HEK293 (cell line): ENCODE measurements at regions not wholly inside any gene's neighbourhood (a gene's known extent, or its start where the extent isn't known, plus 50 kb on each side); places are given as distances from the start of the nearest gene placed in this dataset.

Source experiments
- CTCF ChIA-PET: fragments of 350-600 bp; formaldehyde crosslinking; extraction: SDS; loops from one replicate; lab custom pipeline; 2021; ENCODE audit warnings: antibody characterized with exemption; lab: Yijun Ruan, JAX
- POLR2A ChIA-PET: fragments of 300-600 bp; formaldehyde crosslinking; extraction: SDS; loops from one replicate; lab custom pipeline; 2020; ENCODE audit warnings: antibody characterized with exemption, inconsistent platforms; lab: Yijun Ruan, JAX
- H3K27ac ChIP-seq: fragments of 200-500 bp; sonication (Bioruptor generic); 2 replicates; pipeline ENCODE4 v1.5.1; 2014; ENCODE audit warnings: low read depth, low read length, control low read depth, inconsistent platforms; ENCODE audit errors: extremely low read depth
- H3K36me3 ChIP-seq, 2 experiments: fragments of 200-500 bp in 1 of 2; sonication (Bioruptor generic) in 1 of 2; 1 replicate in 1 of 2; 2 replicates in 1 of 2; pipeline ENCODE4 v1.5.1; 2014 to 2017; ENCODE audit warnings: inconsistent platforms in 2 of 2, low read length in 2 of 2; ENCODE audit not compliant: control insufficient read depth in 2 of 2, insufficient read depth in 1 of 2
- H3K4me1 ChIP-seq: fragments of 200-500 bp; sonication (Bioruptor generic); 2 replicates; pipeline ENCODE4 v1.5.1; 2014; ENCODE audit warnings: mild to moderate bottlenecking, low read length, inconsistent platforms; ENCODE audit not compliant: control insufficient read depth, insufficient read depth
- H3K4me3 ChIP-seq: 2 replicates; pipeline ENCODE4 v1.5.1; 2011; ENCODE audit warnings: low read depth, mild to moderate bottlenecking, control low read depth, low read length, moderate library complexity
- H3K9me3 ChIP-seq: fragments of 200-500 bp; sonication (Bioruptor generic); 2 replicates; pipeline ENCODE4 v1.5.1; 2014; ENCODE audit warnings: low read depth, low read length, inconsistent platforms; ENCODE audit not compliant: control insufficient read depth, insufficient read depth
- GLIS1 ChIP-seq: fragments of 450-650 bp; formaldehyde crosslinking; IDR thresholded peaks from 2 replicates; pipeline ENCODE4 v1.5.1; 2016; ENCODE audit warnings: missing biosample characterization, missing genetic modification characterization
- HIC1 ChIP-seq: fragments of 450-650 bp; formaldehyde crosslinking; IDR thresholded peaks from 2 replicates; pipeline ENCODE4 v1.5.1; 2016; ENCODE audit warnings: missing biosample characterization, missing genetic modification characterization
- OSR2 ChIP-seq: fragments of 450-650 bp; formaldehyde crosslinking; IDR thresholded peaks from 2 replicates; pipeline ENCODE4 v1.5.1; 2016; ENCODE audit warnings: missing biosample characterization, missing genetic modification characterization
- REST ChIP-seq: fragments of 450-650 bp; formaldehyde crosslinking; IDR thresholded peaks from 2 replicates; pipeline ENCODE4 v1.5.1; 2016; ENCODE audit warnings: missing biosample characterization, missing genetic modification characterization
- SALL2 ChIP-seq: fragments of 450-650 bp; formaldehyde crosslinking; IDR thresholded peaks from 2 replicates; pipeline ENCODE4 v1.5.0; 2017; ENCODE audit warnings: missing biosample characterization, mild to moderate bottlenecking, missing genetic modification characterization, borderline replicate concordance
- SCRT1 ChIP-seq: fragments of 450-650 bp; formaldehyde crosslinking; IDR thresholded peaks from 2 replicates; pipeline ENCODE4 v1.5.1; 2016; ENCODE audit warnings: missing biosample characterization, missing genetic modification characterization, borderline replicate concordance
- ZFP37 ChIP-seq: fragments of 450-650 bp; formaldehyde crosslinking; IDR thresholded peaks from 2 replicates; pipeline ENCODE4 v1.5.1; 2016; ENCODE audit warnings: missing biosample characterization, missing genetic modification characterization
- ZNF114 ChIP-seq: fragments of 450-650 bp; formaldehyde crosslinking; IDR thresholded peaks from 2 replicates; pipeline ENCODE4 v1.5.0; 2017; ENCODE audit warnings: missing biosample characterization, missing genetic modification characterization
- ZNF155 ChIP-seq: fragments of 450-650 bp; formaldehyde crosslinking; IDR thresholded peaks from 2 replicates; pipeline ENCODE4 v1.5.1; 2016; ENCODE audit warnings: missing biosample characterization, missing genetic modification characterization
- ZNF175 ChIP-seq: fragments of 450-650 bp; formaldehyde crosslinking; IDR thresholded peaks from 2 replicates; pipeline ENCODE4 v1.5.1; 2016; ENCODE audit warnings: missing biosample characterization, missing genetic modification characterization
- ZNF26 ChIP-seq: fragments of 450-650 bp; formaldehyde crosslinking; IDR thresholded peaks from 2 replicates; pipeline ENCODE4 v1.5.1; 2016; ENCODE audit warnings: missing biosample characterization, missing genetic modification characterization
- ZNF37A ChIP-seq: fragments of 450-650 bp; IDR thresholded peaks from 2 replicates; pipeline ENCODE4 v1.5.1; 2018; ENCODE audit warnings: missing biosample characterization, missing genetic modification characterization
- ZNF473 ChIP-seq: fragments of 450-650 bp; formaldehyde crosslinking; IDR thresholded peaks from 2 replicates; pipeline ENCODE4 v1.5.1; 2017; ENCODE audit warnings: missing biosample characterization, missing genetic modification characterization
- ZNF518A ChIP-seq: fragments of 450-650 bp; formaldehyde crosslinking; conservative IDR thresholded peaks from 2 replicates; pipeline ENCODE4 v1.5.1; 2016; ENCODE audit warnings: low read depth, missing biosample characterization, missing genetic modification characterization
- ZNF529 ChIP-seq: fragments of 450-650 bp; formaldehyde crosslinking; IDR thresholded peaks from 2 replicates; pipeline ENCODE4 v1.5.1; 2017; ENCODE audit warnings: missing genetic modification characterization, missing biosample characterization; ENCODE audit not compliant: insufficient replicate concordance
- ZNF585B ChIP-seq: fragments of 450-650 bp; formaldehyde crosslinking; IDR thresholded peaks from 2 replicates; pipeline ENCODE4 v1.5.1; 2016; ENCODE audit warnings: missing biosample characterization, missing genetic modification characterization
- ZNF645 ChIP-seq: fragments of 450-650 bp; formaldehyde crosslinking; IDR thresholded peaks from 2 replicates; pipeline ENCODE4; 2016; ENCODE audit warnings: missing biosample characterization, missing genetic modification characterization
- ZNF701 ChIP-seq: fragments of 450-650 bp; formaldehyde crosslinking; IDR thresholded peaks from 2 replicates; pipeline ENCODE4 v1.5.1; 2016; ENCODE audit warnings: missing biosample characterization, missing genetic modification characterization
- ZNF768 ChIP-seq: fragments of 450-650 bp; formaldehyde crosslinking; IDR thresholded peaks from 2 replicates; pipeline ENCODE4 v1.5.1; 2018; ENCODE audit warnings: missing biosample characterization, mild to moderate bottlenecking, missing genetic modification characterization

- ChIA-PET CTCF (no interaction called here), POLR2A (no interaction called here)
- TF ChIP-seq ZNF645 (tag by site-specific recombination), result no peak
- TF ChIP-seq ZNF37A (tag by site-specific recombination), result no peak
- TF ChIP-seq ZNF518A (tag by site-specific recombination), result no peak
- TF ChIP-seq ZNF114 (tag by site-specific recombination), result no peak
- no peak for TF ChIP-seq ZNF26
- TF ChIP-seq ZNF175, result no peak
- no peak for TF ChIP-seq OSR2 (tag by site-specific recombination)
- no peak for TF ChIP-seq ZNF585B (tag by site-specific recombination)
- no peak for TF ChIP-seq SCRT1 (tag by site-specific recombination)
- Histone ChIP-seq H3K4me1 (no peaks in the 10 kb centered on the region), H3K27ac (no peak overlapping the region), H3K36me3 (no peaks in the 10 kb centered on the region), H3K4me3 (no peak overlapping the region), H3K9me3 (no peaks in the 10 kb centered on the region)
Observed at GRCh38 chr3:167067787-167068161, 312.3 kb downstream of the ZBBX start.

- H3K27ac ChIP-seq, result no peak overlapping the region
- ChIA-PET POLR2A (no interaction called here), CTCF (no interaction called here)
- H3K4me3 ChIP-seq, result no peak overlapping the region
- no peaks in the 10 kb centered on the region for H3K9me3 ChIP-seq
- H3K36me3 ChIP-seq, result no peaks in the 10 kb centered on the region
- TF ChIP-seq GLIS1, result no peak
- no peak for TF ChIP-seq ZFP37 (tag by site-specific recombination)
- TF ChIP-seq ZNF701, result no peak
- no peak for TF ChIP-seq ZNF473 (tag by site-specific recombination)
- no peak for TF ChIP-seq ZNF768 (tag by site-specific recombination)
- no peak for TF ChIP-seq REST
- TF ChIP-seq SALL2 (tag by site-specific recombination), result no peak
- TF ChIP-seq ZNF529 (tag by site-specific recombination), result no peak
- TF ChIP-seq ZNF155 (tag by site-specific recombination), result no peak
- TF ChIP-seq HIC1 (tag by site-specific recombination), result no peak
- no peaks in the 10 kb centered on the region for H3K4me1 ChIP-seq
Observed at GRCh38 chr3:167066977-167067786, 312.9 kb downstream of the ZBBX start.
